ENCODE measurements at regions not wholly inside any gene's neighbourhood (a gene's known extent, or its start where the extent isn't known, plus 50 kb on each side); places are given as distances from the start of the nearest gene placed in this dataset.

DNA sequence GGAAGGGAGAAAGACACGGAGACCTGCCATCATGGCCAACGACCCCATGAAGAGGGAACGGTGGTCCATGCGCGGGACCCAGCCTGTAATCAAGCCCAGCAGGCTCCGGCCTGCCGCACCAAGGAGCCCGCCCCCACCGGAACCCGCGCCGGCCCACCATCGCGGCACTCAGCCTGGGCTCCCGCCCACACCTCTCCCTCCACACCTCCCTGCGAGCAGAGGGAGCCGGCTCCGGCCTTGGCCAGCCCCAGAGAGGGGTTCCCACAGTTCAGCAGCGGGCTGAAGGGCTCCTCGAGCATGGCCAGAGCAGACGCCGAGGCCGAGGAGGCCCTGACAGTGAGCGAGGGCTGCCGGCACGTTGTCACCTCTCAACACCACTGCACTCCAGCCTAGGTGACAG lies 1302.8 kb upstream of the CNTN5 start:
- H3K36me3 Mint-ChIP-seq = no peaks in the 10 kb centered on the region
- Histone ChIP-seq H3K4me1 (ENCODE audit: control insufficient read depth in 1 of 2, insufficient read depth in 2 of 2, low read length in 2 of 2) (no peaks in the 10 kb centered on the region), H3K4me2 (replicated peaks; ENCODE audit: extremely low read depth, low read length, poor library complexity, severe bottlenecking) (no peak overlapping the region), H2AFZ (ENCODE audit: insufficient read depth, low read depth, low read length, poor library complexity, severe bottlenecking) (no peak overlapping the region), H3K4me3 (replicated peaks in 1 of 3; ENCODE audit: low read depth in 2 of 3, low read length in 3 of 3) (no peak overlapping the region), H3K79me2 (ENCODE audit: insufficient read depth, low read length) (no peaks in the 10 kb centered on the region), H3K9ac (ENCODE audit: insufficient read depth, low read length, poor library complexity, severe bottlenecking) (no peak overlapping the region), H3K27me3 (ENCODE audit: control insufficient read depth in 2 of 2, insufficient read depth in 2 of 2, low read length in 2 of 2) (no peaks in the 10 kb centered on the region), H4K20me1 (ENCODE audit: insufficient read depth, low read length) (no peaks in the 10 kb centered on the region), H3K9me3 (replicated peaks in 1 of 2; ENCODE audit: control insufficient read depth in 1 of 2, insufficient read depth in 1 of 2, low read length in 2 of 2) (peaks cover 15 to 24% of the 10 kb centered on the region in 2 donors), H3K27ac (ENCODE audit: low read depth in 1 of 2, low read length in 2 of 2) (no peak overlapping the region), H3K36me3 (replicated peaks in 1 of 2; ENCODE audit: control insufficient read depth in 1 of 2, insufficient read depth in 2 of 2, low read length in 2 of 2) (no peaks in the 10 kb centered on the region)
- no peak overlapping the region for H3K4me3 Mint-ChIP-seq
- H3K4me1 Mint-ChIP-seq = no peaks in the 10 kb centered on the region
- no peak overlapping the region for H3K27ac Mint-ChIP-seq
- no peak for DNase-seq
- H3K27me3 Mint-ChIP-seq (ENCODE audit: low read depth in 3 of 3) = no peaks in the 10 kb centered on the region
- TF ChIP-seq, protein P1, sequence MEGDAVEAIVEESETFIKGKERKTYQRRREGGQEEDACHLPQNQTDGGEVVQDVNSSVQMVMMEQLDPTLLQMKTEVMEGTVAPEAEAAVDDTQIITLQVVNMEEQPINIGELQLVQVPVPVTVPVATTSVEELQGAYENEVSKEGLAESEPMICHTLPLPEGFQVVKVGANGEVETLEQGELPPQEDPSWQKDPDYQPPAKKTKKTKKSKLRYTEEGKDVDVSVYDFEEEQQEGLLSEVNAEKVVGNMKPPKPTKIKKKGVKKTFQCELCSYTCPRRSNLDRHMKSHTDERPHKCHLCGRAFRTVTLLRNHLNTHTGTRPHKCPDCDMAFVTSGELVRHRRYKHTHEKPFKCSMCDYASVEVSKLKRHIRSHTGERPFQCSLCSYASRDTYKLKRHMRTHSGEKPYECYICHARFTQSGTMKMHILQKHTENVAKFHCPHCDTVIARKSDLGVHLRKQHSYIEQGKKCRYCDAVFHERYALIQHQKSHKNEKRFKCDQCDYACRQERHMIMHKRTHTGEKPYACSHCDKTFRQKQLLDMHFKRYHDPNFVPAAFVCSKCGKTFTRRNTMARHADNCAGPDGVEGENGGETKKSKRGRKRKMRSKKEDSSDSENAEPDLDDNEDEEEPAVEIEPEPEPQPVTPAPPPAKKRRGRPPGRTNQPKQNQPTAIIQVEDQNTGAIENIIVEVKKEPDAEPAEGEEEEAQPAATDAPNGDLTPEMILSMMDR (IDR thresholded peaks at IDR 0.05) = no peak
- intact Hi-C loops (cut with micrococcal nuclease) = no loop called here
- 95% methylated on average over 15 of the region's 26 CpGs for WGBS (ENCODE audit: insufficient coverage)
- peaks cover 0 to 14% (median 8%) of the 10 kb centered on the region in 7 donors for H3K9me3 Mint-ChIP-seq

DNA sequence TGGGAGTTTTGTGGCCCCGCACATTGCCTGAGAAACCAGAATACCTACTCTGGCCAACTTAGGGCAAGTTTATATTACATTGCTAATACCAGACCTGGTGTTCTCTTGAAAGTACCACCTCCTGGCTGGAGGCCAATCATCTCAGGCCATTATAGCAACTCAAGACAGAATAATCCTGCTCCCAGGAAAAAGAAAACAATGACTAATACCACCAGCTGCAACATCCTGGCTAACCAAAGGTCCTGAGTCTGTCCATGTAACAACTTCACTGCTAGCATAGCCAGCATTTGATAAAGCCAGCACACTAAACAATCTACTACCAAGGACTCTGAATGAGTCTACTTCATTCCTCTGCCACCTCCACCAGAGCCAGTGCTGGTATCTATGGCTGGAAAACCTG lies 1298.7 kb upstream of the CNTN5 start:
- Histone ChIP-seq H3K27me3 (ENCODE audit: control insufficient read depth in 2 of 2, insufficient read depth in 2 of 2, low read length in 2 of 2) (no peaks in the 10 kb centered on the region), H3K4me1 (ENCODE audit: control insufficient read depth in 1 of 2, insufficient read depth in 2 of 2, low read length in 2 of 2) (no peaks in the 10 kb centered on the region), H3K9ac (ENCODE audit: insufficient read depth, low read length, poor library complexity, severe bottlenecking) (no peak overlapping the region), H3K4me2 (replicated peaks; ENCODE audit: extremely low read depth, low read length, poor library complexity, severe bottlenecking) (no peak overlapping the region), H3K27ac (ENCODE audit: low read depth in 1 of 2, low read length in 2 of 2) (no peak overlapping the region), H2AFZ (ENCODE audit: insufficient read depth, low read depth, low read length, poor library complexity, severe bottlenecking) (no peak overlapping the region), H3K79me2 (ENCODE audit: insufficient read depth, low read length) (no peaks in the 10 kb centered on the region), H3K36me3 (replicated peaks in 1 of 2; ENCODE audit: control insufficient read depth in 1 of 2, insufficient read depth in 2 of 2, low read length in 2 of 2) (no peaks in the 10 kb centered on the region), H3K9me3 (replicated peaks in 1 of 2; ENCODE audit: control insufficient read depth in 1 of 2, insufficient read depth in 1 of 2, low read length in 2 of 2) (peaks cover 14 to 25% of the 10 kb centered on the region in 2 donors), H4K20me1 (ENCODE audit: insufficient read depth, low read length) (no peaks in the 10 kb centered on the region), H3K4me3 (replicated peaks in 1 of 3; ENCODE audit: low read depth in 2 of 3, low read length in 3 of 3) (no peak overlapping the region)
- H3K27me3 Mint-ChIP-seq (ENCODE audit: low read depth in 3 of 3) = no peaks in the 10 kb centered on the region
- intact Hi-C loops (cut with micrococcal nuclease) = no loop called here
- no peak overlapping the region for H3K4me3 Mint-ChIP-seq
- H3K27ac Mint-ChIP-seq = no peak overlapping the region
- H3K9me3 Mint-ChIP-seq = peaks cover 3 to 13% (median 5%) of the 10 kb centered on the region in 7 donors
- 100% methylated on average over 1 of the region's 1 CpG for WGBS (ENCODE audit: insufficient coverage)
- H3K4me1 Mint-ChIP-seq = no peaks in the 10 kb centered on the region
- no peak for DNase-seq
- no peaks in the 10 kb centered on the region for H3K36me3 Mint-ChIP-seq
- TF ChIP-seq, protein P1 (IDR thresholded peaks at IDR 0.05) = no peak

All from CD14-positive monocyte (primary cell).